SK-N-MC (cell line): ENCODE measurements at regions not wholly inside any gene's neighbourhood (a gene's known extent, or its start where the extent isn't known, plus 50 kb on each side); places are given as distances from the start of the nearest gene placed in this dataset.

ENCODE experiments used
- EZH2 ChIP-seq: fragments of 200-600 bp; sonication (generic); IDR thresholded peaks from one replicate; pipeline ENCODE4 v1.6.1; 2017; ENCODE audit warnings: antibody characterized with exemption
- POLR2AphosphoS5 ChIP-seq: IDR thresholded peaks from 2 replicates; pipeline ENCODE4 v1.6.1; 2012; ENCODE audit warnings: mild to moderate bottlenecking, low read depth, low read length, borderline replicate concordance

DNA sequence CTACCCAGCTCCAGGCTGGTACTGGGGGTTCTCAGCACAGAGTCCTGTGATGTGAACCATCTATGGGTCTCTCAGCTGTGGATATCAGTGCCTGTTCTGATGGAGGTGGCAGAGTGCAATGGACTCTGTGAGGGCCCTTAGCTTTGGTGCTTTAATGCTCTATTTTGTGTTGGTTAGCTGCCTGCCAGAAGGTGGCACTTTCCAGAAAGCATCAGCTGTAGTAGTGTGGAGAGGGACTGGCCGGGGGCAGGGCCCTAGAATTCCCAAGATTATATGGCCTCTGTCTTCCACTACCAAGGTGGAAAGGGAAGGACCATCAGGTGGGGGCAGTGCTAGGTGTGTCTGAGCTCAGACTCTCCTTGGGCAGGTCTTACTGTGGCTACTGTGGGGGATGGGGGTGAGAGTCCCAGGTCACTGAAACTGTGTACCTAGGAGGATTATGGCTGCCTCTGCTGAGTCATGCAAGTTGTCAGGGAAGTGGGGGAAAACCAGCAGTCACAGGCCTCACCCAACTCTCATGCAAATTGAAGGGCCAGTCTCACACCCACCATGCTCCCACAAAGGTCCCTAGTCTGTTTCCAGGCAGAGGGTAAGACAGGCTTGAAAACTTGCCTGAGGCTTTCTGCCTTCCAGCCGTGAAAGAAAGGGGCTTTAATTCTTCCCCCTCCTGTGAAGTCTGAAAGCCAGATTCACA is 878.1 kb downstream of the C12orf50 start:
- TF ChIP-seq EZH2 (no peak), POLR2AphosphoS5 (no peak)
